HG03280 (cell line): ENCODE measurements at regions not wholly inside any gene's neighbourhood (a gene's known extent, or its start where the extent isn't known, plus 50 kb on each side); places are given as distances from the start of the nearest gene placed in this dataset.

Experiments
- ATAC-seq: cut with Tn5 transposase; IDR thresholded peaks from one replicate; pipeline ENCODE4 v1.9.1; 2021; ENCODE audit warnings: mild to moderate bottlenecking, moderate library complexity; ENCODE audit not compliant: unreplicated experiment

DNA sequence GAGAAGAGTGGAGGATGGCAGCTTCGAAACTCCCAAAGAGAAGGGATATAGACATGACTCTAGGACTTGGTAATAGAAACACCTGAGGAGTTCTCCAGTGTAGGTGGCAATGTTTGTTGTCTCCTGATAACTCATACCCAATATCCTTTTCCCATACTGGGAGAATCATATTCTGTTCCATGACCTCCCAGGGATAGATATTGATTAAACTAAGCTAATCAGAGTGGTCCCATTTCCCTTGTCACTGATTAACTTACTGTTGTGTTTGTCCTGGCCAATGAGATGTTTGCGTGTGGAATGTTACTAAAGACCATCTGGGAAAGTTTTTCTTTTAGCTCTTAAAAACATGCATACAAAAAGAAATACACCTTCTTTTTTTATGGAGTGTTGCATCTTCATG lies 85.6 kb downstream of the RPL22L1 start:
- no peak for ATAC-seq

DNA sequence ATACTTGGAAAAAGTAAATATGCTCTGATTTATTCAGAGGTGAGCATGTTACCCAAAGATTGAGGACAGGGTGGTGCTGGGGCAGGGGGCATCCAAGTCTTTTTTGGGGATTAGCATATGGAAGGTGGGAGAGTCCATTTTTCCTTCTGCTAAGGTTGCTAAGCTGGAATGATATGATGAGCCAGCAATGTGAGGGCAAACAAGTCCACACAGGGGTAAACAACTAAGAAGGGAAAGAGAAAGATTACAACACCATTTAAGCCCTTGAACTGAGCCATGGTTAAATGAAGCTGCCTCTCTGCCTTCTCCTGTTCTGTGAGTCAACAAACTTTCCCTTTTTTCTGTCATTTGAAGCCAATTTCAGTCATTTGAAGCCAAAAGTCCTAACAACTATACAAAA lies 89.0 kb downstream of the RPL22L1 start:
- ATAC-seq, result no peak

DNA sequence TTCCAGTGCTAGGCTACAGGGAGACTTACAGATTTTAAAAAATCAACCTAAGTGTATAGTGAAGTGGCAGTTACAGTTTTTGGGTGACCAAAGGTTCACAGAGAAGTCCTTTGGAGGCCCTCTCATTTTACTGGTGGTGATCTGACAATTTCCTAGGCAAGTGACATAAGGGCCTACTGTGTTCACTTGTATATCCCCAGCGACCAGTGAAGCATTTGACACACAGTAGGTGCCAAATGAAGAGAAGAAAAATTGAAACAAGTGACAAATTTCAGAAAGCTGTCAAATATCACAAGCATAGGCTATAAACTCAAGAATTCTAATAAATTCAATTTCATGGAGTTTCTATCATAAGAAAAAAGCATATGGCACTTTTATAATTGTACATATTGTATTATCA lies 89.5 kb downstream of the RPL22L1 start:
- no peak for ATAC-seq

DNA sequence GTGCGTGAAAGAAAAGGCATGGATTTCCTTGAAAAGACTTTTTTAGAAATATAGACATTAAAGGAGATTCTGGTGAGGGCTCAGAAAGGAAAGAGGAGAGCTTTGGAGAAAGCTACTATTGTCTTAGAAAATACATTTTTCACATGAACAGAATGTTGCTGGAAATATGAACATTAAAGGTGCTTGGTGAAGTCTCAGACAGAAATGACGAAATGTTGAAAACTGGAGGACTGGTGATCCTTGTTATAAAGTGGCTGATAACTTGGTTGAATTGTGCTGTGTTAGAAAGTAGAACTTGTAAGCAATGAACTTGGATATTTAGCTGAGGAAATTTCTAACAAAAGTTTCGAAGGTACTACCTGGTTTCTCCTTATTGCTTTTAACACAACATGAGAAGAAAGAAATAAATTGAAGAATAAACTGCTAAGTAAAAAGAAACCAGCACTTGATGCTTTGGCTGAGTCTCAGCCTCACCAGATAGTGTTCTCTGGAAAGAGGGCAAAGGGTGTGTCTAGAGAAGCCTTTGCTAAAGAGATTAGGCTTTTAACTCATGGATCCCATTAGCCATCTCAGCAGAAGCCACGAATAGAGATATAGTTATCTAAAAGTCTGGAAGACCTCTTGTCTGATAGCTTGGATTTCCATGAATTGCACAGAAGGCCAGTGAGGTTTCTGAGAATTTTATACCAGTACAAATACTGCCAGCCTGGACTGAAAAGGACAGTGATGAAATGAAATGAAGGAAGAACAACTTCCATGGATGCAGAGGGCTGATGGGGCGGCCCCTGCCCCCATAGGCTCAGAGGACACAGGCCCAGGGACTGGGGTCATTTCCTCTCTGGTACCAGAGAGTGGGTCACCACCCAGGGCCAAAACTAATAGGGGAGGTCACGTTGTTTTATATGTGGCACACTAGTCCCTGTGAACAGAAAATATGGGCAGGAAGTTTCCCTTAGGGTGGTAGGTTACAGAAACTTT lies 91.5 kb downstream of the RPL22L1 start:
- no peak for ATAC-seq

DNA sequence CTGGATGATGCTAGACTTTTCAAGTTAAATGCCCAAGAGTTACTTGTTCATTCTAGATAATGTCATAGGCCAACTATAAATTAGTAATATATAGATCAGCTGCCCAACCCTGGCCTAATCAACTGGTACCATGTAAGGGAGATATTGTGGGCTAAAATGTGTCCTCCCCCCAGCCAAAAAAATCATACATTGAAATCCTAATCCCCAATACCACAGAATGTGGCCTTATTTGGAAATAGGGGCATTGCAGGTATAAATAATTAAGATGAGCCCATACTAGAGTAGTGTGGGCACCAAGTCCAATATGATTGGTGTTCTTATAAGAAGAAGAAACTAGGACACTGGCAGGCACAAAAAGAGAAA lies 92.5 kb downstream of the RPL22L1 start:
- no peak for ATAC-seq

DNA sequence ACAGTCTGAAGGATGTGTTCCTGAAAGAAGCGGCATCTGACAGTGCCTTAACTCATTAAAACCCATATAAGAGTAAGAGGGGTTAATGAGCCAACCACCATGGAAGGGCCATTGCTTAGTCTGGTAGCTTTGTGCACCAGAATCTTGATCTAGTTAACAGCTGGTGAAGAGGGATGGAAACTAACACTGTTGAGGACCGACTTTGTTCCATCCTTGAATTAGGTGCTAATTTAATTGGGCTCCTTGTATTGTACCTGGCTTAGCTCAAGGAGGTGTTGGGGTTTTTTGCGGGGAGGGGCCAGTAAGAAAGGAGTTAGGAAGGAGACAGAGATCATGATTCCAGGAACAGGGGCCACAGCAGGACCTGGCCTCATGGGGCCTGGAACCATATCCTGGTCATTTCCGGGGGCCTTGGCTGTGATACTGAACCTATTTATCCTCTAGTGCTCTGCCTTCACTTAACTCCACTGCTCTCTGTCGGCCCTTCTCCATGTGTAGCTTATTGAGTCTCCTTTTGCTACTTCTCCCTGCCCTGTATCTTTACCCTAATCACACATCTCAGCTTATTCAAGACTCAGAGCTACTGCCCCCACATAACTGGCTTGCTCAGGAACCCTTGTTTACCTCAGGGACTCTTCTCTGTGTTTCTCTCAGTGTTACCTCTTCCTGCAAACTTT lies 93.0 kb downstream of the RPL22L1 start:
- no peak for ATAC-seq

DNA sequence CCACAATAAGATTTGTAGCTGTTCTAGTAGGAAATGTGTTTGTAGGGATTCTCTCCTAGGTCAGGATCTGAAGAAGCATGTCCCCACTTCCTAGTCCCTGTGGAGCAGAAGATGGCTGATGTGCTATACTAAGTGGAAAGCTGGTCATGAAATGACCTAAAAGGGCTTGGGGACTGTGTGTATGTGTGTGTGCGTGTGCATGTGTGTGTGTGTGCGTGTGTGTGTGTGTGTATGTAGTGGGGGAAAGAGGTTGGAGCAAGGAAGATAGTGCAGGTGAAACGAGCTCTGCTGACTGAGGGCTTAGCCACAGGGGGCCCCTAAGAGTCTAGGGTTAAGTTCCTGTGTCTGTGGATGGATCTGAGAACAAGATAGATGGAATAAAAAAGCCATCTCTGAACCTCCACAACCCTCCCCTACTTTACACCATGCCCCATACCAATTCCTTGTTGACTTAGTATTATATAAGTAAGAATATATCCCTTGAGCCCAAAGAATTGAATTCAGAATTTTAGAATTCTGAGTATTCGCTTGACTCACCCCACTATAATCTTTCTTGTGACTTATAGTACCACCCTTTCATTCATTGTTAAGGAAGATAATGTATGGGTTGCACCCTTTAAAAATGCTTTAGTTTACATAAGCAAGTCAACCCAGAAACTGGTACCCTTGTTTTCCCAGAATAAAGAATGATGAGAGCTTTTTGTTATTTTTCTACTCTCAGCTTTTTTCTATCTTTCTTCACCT lies 96.1 kb downstream of the RPL22L1 start:
- ATAC-seq, result no peak

DNA sequence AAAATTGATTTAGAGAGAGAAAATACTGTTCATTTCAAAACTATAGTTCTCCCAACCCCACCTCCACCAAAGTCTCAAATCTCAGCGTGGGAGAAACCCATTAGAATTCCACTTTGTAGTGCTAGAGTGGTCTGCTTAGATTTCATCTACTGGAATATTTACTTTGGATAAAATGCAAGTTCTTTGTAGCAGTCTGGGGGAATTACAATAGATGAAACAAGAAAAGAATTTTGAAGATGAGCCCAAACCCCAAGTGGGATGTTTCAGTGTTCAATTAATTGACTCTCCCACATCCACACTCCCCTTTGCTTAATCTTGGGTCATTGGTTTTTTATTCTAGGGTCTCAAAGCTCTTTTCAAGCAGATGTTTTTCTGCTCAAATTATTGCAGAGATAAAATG lies 97.8 kb downstream of the RPL22L1 start:
- no peak for ATAC-seq

DNA sequence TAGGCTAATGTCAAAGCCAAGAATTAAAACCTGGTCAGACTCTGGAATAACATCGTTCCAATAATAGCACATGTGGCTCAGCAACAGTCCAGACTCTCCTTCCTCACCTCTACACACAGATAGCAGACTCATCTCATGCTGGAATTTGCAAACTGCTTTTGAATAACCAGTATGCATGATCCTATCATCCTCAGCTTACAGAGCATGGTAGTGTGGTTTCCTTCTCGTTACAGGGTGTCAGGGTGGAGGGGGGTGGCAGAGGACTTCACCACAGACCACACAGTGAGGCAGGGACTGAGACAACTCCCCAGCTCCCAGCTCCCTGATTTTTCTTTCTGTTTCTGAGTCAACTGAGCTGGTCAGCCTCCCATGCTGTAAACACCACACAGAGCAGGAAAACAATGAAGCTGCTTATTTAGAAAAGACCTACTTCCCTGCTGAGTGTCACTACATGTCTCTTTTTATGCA lies 101.6 kb downstream of the RPL22L1 start:
- ATAC-seq, result no peak

DNA sequence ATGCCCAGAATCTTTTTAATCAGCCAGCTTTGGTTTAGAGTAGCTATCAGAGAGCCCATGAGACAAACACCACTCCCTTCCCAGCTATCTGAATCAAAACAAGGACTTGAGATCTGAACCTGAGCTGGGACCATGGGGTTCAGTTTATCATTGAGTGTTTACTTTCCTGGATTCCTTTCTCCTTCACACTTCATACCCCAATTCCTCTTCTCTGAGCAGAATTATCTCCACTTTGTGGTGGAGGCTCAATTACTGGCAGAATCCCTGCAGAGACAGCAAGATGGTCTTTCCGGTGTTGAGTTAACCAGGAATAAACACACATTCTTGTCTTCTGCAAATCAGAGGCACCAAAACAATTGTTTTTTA lies 102.4 kb downstream of the RPL22L1 start:
- ATAC-seq, result no peak

DNA sequence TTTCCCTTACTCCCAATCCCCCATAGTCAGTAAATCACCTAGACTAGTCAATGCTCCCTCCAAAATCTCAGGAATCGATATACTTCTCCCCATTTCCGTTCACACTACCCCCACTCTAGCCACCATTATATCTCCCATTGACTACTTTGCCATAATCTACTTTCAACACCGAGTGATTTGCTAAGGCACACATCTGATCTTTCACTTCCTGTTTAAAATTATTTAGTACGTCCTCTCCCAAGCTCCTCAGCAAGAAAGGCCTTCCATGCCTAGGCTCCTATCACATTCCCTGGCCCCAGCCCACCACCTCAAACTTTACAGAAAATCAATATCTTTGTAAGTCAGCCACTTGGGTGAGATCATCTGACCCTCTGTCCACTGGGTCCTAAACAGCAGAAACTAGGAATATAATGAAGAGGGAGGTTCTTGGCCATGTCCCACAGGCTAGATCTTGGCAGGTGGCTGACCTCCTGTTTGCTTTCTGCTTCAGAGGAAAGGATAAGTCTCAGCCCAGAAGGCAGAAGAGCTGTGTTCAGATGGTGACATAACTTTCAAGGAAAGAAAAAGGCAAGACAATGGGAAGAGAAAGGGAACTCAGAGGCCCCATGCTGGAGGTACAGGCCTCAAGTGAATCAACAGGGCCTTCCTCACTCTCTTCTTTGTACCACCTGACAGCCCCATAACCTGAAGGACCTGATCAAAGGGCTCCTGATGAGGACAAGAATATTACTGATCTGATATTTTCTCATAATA lies 103.0 kb downstream of the RPL22L1 start:
- ATAC-seq, result no peak

DNA sequence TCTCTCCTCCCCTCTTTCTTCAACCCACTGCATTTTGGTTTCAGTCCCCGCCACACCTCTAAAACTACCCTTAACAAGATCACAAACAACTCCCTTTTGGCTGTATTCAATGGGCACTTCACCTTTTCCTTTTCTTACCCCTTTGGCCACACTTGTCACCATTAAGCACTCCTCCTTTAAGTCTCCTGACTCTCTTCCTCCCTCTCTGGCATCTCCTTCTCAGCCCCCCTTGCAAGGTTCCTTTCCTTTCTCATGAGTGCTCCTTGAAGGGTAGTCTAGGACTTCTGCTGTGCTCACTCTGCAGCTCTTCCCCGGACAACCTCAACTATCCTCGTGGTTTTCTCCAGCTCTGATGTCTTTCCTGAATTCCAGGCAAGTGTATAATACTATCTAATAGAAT lies 103.7 kb downstream of the RPL22L1 start:
- no peak for ATAC-seq

DNA sequence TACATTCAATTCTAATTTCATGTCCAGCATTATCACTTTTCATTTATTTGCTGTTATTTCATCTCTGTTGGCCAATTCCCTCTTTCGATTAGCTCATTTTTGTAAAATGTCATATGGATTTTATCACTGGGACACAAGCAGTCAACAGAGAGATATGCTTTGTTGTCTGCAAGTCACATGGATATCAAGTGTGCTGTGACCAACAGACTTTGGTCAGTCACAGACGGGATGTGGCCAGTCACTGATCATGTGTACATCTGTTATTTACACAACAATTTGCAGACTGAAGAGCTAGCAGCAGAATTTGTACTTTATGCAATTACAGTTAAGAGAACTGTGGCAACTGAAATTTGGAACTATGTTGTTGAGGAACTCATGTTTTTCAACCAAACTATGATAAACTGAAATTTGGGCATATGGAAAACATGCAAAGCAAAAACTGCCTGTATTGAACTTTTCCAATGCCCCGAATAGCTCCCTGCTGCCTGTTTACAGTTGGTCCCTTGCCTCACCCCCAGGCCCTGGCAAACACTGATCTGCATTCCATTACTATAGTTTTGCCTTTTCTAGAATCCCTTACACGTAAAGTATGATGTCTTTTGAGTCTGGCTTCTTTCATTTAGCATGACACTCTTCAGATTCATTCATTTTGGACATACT lies 104.4 kb downstream of the RPL22L1 start:
- no peak for ATAC-seq

DNA sequence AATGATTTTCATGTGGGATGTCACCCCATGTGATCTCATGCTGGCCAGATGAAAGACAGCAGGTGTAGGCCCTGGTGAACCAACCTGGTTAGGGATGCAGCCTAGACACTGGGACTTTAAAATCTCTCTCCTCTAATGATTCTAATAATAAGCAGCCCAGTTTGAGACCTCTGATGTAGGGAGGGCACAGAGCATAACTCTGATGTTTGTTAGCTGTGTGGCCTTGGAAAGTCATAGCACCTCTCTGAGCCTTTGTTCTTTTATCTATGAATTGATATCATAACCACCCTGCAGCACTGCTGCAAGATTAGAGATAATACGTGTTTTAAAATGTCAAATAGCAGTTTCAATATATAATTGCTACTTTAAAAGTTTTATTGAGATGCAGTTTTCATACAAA lies 106.0 kb downstream of the RPL22L1 start:
- no peak for ATAC-seq

DNA sequence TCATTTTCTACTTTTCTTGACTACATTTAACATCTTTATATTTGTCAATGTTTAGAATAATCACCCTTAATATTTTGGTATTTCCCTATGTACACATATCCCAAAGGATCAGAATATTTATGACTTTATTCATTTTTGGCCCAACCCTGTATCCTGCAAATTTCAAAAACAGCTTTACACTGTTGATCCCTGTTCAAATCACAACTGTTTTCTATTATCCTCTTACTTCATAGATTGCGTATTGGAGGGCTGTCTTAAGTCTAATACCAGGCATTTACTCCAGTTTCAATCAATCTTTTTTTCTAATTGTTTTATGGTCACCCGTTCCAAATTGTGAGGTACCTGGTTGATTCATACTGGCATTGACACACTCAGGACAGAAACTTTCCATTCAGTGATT lies 107.9 kb downstream of the RPL22L1 start:
- no peak for ATAC-seq

DNA sequence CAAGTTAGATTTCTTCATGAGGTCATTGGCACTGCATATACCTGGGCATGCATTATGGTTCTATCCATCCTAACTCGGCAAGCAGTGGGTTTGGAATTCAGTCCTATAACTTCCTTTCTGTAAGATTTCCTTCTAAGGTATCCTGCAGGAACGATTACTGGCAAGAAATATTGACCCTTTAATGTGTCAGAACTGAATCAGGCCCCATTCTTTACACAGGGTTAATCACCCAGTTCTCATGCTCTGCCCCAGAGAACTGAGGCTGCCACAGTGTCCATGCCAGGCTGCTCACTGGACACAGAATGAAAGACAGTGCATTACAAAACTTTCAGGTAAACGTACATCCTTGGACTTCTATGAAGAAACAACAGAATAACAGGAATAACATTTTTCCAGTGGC lies 108.9 kb downstream of the RPL22L1 start:
- no peak for ATAC-seq

DNA sequence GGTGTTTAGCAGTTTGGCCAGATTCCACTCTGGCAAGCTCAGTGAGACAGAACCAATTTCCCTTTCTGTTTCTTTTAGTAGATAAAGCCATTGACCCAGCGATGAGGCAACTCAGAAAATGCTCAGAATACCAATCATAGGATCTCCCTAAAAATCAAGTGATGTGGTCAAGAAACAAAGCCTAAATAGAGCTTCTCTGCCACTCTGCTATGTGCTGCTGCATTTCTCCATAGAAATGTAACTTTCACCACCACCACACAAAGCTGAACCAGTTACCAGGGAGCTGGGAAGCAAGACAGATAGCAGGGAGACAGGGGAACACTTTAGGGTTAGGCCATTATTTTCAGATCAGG lies 109.8 kb downstream of the RPL22L1 start:
- ATAC-seq, result no peak

DNA sequence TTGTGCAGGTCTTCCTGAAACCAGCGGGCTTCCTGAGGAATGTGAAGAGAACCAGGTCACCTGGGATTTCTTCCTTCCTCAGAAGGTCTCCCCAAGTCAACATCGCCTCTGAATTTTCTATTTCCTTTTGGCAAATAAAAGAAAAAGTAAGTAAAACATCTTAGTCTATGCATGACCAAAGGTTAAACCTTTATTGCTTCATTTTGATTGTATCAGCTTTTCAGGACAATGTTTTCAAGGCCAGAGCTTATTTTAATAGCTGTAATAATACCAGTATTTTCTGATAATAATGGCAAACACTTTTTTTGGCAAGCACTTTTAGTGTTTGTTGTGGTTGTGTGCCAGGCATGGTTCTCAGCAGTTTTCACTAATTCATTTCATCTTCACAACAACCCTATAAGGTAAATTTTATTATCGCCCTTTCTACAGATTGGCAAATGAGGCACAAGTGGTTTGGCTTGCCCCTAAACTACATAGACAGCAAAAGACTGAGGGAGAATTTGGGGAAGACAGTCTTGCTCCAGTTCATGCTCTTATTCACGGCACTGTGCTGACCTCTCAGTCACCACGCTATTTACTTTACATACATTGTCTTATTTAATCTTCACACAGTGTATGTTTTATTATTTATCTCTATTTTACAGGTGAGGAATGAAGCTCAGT lies 110.4 kb downstream of the RPL22L1 start:
- ATAC-seq, result no peak

DNA sequence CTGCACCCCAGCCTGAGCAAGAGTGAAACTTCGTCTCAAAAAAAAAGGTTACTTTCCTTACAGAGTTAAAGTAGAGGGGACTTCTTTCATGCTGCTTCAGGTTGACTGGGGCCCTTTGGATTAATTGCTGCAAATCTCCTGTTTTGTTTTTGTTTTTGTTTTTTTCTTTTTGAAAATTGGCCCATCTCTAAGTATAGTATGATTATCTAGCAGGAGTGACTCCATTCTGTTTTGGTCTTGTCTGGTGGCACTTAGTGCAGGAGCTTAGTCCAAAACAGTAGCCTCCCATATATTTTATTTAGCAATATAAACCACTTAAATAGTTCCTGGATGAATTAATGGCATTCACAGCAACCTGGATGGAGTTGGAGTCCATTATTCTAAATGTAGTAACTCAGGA lies 113.0 kb downstream of the RPL22L1 start:
- no peak for ATAC-seq

DNA sequence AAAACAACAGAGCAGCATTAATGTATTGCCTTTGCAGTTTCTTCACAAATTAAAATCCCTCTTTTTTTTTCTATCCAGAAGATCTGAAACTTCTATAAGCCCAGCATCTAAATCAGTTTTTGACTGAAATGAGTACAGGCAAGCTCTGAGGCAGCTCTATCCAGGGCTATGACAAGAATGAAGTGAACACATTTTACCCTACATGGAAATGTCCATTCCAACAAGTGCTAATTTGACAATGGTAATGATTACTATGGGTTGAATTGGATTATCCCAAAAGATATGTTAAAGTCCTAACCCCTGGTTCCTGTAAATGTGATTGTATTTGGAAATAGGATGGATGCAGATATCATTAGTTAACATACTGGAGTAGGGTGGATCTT lies 115.7 kb downstream of the RPL22L1 start:
- ATAC-seq, result no peak
